Neural cell (in vitro differentiated cells): ENCODE measurements at regions not wholly inside any gene's neighbourhood (a gene's known extent, or its start where the extent isn't known, plus 50 kb on each side); places are given as distances from the start of the nearest gene placed in this dataset.

Experiments used
- H2AFZ ChIP-seq: fragments of 200-600, 300-800 bp; sonication (generic), shearing (Covaris generic); 2 replicates; pipeline ENCODE4 v1.6.0; 2014; ENCODE audit warnings: low read depth, mild to moderate bottlenecking, antibody characterized with exemption, low read length, moderate library complexity
- H3F3A ChIP-seq: fragments of 200-600 bp; shearing (Covaris generic); 2 replicates; pipeline ENCODE4 v1.6.1; 2016; ENCODE audit warnings: mild to moderate bottlenecking, moderate library complexity, mixed read lengths, antibody characterized with exemption, low read length; ENCODE audit not compliant: insufficient read depth, poor library complexity, severe bottlenecking
- H3K27ac ChIP-seq: fragments of 200-600, 300-800 bp; sonication (generic), shearing (Covaris generic); 2 replicates; pipeline ENCODE4 v1.5.1; 2014; ENCODE audit warnings: mild to moderate bottlenecking, low read length, moderate library complexity
- H3K27me3 ChIP-seq: fragments of 300-800, 200-600 bp; sonication (generic), shearing (Covaris generic); 2 replicates; pipeline ENCODE4 v1.6.0; 2014; ENCODE audit warnings: mild to moderate bottlenecking, low read depth, low read length, moderate library complexity; ENCODE audit not compliant: insufficient read depth
- H3K36me3 ChIP-seq: fragments of 300-800, 200-600 bp; sonication (generic), shearing (Covaris generic); 2 replicates; pipeline ENCODE4 v1.5.1; 2014; ENCODE audit warnings: mild to moderate bottlenecking, antibody characterized with exemption, low read length, moderate library complexity; ENCODE audit not compliant: insufficient read depth
- H3K4me2 ChIP-seq: fragments of 300-800, 200-600 bp; sonication (generic), shearing (Covaris generic); 2 replicates; pipeline ENCODE4 v1.6.0; 2014; ENCODE audit warnings: mild to moderate bottlenecking, low read length
- H3K4me3 ChIP-seq: fragments of 300-800, 200-600 bp; sonication (generic), shearing (Covaris generic); 2 replicates; pipeline ENCODE4 v1.5.1; 2014; ENCODE audit warnings: mild to moderate bottlenecking, low read length, moderate library complexity
- H3K79me2 ChIP-seq: fragments of 200-600 bp; shearing (Covaris generic); replicated peaks from 2 replicates; pipeline ENCODE4 v1.6.0; 2014; ENCODE audit warnings: mild to moderate bottlenecking, low read length, moderate library complexity; ENCODE audit not compliant: insufficient read depth
- H3K9ac ChIP-seq: fragments of 300-800, 200-600 bp; sonication (generic), shearing (Covaris generic); 2 replicates; pipeline ENCODE4 v1.6.1; 2016; ENCODE audit warnings: mild to moderate bottlenecking, low read length, mixed read lengths
- H3K9me2 ChIP-seq: fragments of 200-600 bp; shearing (Covaris generic); 2 replicates; pipeline ENCODE4 v1.6.1; 2016; ENCODE audit warnings: mild to moderate bottlenecking, low read length, mixed read lengths; ENCODE audit not compliant: insufficient read depth
- H3K9me3 ChIP-seq: fragments of 200-600, 300-800 bp; sonication (generic), shearing (Covaris generic); 2 replicates; pipeline ENCODE4 v1.6.1; 2016; ENCODE audit warnings: mild to moderate bottlenecking, mixed run types, low read length, moderate library complexity, mixed read lengths
- H4K20me1 ChIP-seq: fragments of 200-600 bp; shearing (Covaris generic); 2 replicates; pipeline ENCODE4 v1.6.1; 2016; ENCODE audit warnings: mild to moderate bottlenecking, mixed run types; ENCODE audit not compliant: insufficient read depth
- EP300 ChIP-seq: fragments of 450-650 bp; conservative IDR thresholded peaks from 2 replicates; pipeline ENCODE4 v1.6.1; 2014; ENCODE audit warnings: antibody characterized with exemption, mild to moderate bottlenecking, moderate library complexity; ENCODE audit not compliant: poor library complexity, severe bottlenecking
- EZH2 ChIP-seq: fragments of 200-600, 300-800 bp; shearing (Covaris generic), sonication (generic); IDR thresholded peaks from 2 replicates; pipeline ENCODE4 v1.6.1; 2014; ENCODE audit warnings: antibody characterized with exemption, low read length, borderline replicate concordance, mild to moderate bottlenecking; ENCODE audit not compliant: insufficient read depth, poor library complexity, severe bottlenecking
- MXI1 ChIP-seq: fragments of 450-650 bp; conservative IDR thresholded peaks from 2 replicates; pipeline ENCODE4 v1.6.1; 2014; ENCODE audit warnings: antibody characterized with exemption, mild to moderate bottlenecking; ENCODE audit not compliant: poor library complexity, severe bottlenecking
- POLR2AphosphoS5 ChIP-seq: IDR thresholded peaks from 2 replicates; pipeline ENCODE4 v1.6.1; 2012
- RAD21 ChIP-seq: fragments of 450-650 bp; conservative IDR thresholded peaks from 2 replicates; pipeline ENCODE4 v1.6.1; 2014; ENCODE audit warnings: antibody characterized with exemption, mild to moderate bottlenecking, moderate library complexity
- SMC3 ChIP-seq: fragments of 450-650 bp; conservative IDR thresholded peaks from 2 replicates; pipeline ENCODE4 v1.6.1; 2014; ENCODE audit warnings: antibody characterized with exemption, mild to moderate bottlenecking, moderate library complexity; ENCODE audit not compliant: poor library complexity
- TAF1 ChIP-seq: IDR thresholded peaks from 2 replicates; pipeline ENCODE4 v1.6.1; 2012; ENCODE audit warnings: low read depth
- TF ChIP-seq, protein P1 (sequence below): fragments of 450-650 bp; IDR thresholded peaks from 2 replicates; pipeline ENCODE4 v1.5.1; 2014; ENCODE audit warnings: antibody characterized with exemption, mild to moderate bottlenecking, moderate library complexity; ENCODE audit not compliant: poor library complexity, severe bottlenecking
- TF ChIP-seq, protein P2 (sequence below): IDR thresholded peaks from 2 replicates; pipeline ENCODE4 v1.6.1; 2012; ENCODE audit warnings: borderline replicate concordance

DNA sequence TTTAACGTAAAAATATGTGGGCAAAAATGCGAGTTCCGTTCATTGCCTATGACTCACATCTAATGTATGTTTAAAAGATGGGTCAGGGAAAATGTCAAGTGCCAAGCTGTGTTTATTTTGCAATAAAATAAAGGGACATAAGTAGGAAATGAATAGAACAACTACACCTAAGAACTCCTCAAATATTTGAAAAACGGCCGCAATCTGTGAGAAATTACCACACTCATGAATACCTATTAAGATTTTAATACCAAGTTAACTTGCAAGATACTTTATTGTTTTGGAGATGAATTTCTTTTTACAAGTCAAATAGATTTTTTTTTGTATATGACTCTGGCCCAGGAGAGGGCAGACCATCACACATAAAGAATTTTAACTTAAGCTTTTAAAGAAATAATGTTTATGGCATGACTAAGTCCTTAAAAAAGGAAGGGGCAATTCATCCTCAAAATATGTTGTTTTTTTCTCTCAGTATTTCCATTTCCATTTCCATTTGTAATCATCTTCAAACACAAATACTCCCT lies 152.7 kb downstream of the SUCNR1 start:
- Histone ChIP-seq H3K27me3 (no peaks in the 10 kb centered on the region), H2AFZ (no peak overlapping the region), H3K79me2 (no peaks in the 10 kb centered on the region), H3K27ac (no peak overlapping the region), H3K9me2 (no peaks in the 10 kb centered on the region), H3K9ac (no peak overlapping the region), H3K4me3 (no peak overlapping the region), H3K36me3 (no peaks in the 10 kb centered on the region), H3K9me3 (no peaks in the 10 kb centered on the region), H4K20me1 (no peaks in the 10 kb centered on the region), H3K4me2 (no peak overlapping the region), H3F3A (no peaks in the 10 kb centered on the region)
- TF ChIP-seq EZH2 (no peak), RAD21 (peak; percentile 54), SMC3 (peak; percentile 53)

DNA sequence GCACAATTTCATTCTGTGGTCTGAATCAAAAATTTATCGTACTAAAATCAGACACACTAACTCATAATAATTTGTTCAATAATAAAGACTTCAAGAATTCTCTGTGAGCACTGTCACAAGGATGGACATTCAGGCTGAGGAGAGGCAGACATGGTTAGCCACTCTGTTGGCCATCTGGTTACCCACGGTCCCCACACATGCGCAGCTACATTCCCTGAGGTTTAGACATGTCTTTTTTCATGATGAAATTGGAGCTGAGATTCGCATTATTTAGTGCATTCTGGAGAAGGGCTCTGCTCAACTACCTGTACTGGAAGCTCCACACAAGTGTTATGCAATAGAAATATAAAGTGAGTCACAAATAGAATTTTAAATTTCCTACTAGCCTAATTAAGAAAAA lies 156.9 kb downstream of the SUCNR1 start:
- no peaks in the 10 kb centered on the region for H3K27me3 ChIP-seq
- no peak overlapping the region for H2AFZ ChIP-seq
- no peak for TF ChIP-seq SMC3
- TF ChIP-seq EZH2: no peak
- no peak for TF ChIP-seq MXI1
- TF ChIP-seq, protein P1, sequence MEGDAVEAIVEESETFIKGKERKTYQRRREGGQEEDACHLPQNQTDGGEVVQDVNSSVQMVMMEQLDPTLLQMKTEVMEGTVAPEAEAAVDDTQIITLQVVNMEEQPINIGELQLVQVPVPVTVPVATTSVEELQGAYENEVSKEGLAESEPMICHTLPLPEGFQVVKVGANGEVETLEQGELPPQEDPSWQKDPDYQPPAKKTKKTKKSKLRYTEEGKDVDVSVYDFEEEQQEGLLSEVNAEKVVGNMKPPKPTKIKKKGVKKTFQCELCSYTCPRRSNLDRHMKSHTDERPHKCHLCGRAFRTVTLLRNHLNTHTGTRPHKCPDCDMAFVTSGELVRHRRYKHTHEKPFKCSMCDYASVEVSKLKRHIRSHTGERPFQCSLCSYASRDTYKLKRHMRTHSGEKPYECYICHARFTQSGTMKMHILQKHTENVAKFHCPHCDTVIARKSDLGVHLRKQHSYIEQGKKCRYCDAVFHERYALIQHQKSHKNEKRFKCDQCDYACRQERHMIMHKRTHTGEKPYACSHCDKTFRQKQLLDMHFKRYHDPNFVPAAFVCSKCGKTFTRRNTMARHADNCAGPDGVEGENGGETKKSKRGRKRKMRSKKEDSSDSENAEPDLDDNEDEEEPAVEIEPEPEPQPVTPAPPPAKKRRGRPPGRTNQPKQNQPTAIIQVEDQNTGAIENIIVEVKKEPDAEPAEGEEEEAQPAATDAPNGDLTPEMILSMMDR: no peak
- TF ChIP-seq EP300: no peak
- TF ChIP-seq, protein P2, sequence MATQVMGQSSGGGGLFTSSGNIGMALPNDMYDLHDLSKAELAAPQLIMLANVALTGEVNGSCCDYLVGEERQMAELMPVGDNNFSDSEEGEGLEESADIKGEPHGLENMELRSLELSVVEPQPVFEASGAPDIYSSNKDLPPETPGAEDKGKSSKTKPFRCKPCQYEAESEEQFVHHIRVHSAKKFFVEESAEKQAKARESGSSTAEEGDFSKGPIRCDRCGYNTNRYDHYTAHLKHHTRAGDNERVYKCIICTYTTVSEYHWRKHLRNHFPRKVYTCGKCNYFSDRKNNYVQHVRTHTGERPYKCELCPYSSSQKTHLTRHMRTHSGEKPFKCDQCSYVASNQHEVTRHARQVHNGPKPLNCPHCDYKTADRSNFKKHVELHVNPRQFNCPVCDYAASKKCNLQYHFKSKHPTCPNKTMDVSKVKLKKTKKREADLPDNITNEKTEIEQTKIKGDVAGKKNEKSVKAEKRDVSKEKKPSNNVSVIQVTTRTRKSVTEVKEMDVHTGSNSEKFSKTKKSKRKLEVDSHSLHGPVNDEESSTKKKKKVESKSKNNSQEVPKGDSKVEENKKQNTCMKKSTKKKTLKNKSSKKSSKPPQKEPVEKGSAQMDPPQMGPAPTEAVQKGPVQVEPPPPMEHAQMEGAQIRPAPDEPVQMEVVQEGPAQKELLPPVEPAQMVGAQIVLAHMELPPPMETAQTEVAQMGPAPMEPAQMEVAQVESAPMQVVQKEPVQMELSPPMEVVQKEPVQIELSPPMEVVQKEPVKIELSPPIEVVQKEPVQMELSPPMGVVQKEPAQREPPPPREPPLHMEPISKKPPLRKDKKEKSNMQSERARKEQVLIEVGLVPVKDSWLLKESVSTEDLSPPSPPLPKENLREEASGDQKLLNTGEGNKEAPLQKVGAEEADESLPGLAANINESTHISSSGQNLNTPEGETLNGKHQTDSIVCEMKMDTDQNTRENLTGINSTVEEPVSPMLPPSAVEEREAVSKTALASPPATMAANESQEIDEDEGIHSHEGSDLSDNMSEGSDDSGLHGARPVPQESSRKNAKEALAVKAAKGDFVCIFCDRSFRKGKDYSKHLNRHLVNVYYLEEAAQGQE: no peak
- TF ChIP-seq RAD21: no peak
- TF ChIP-seq TAF1: no peak
- TF ChIP-seq POLR2AphosphoS5: no peak
- no peaks in the 10 kb centered on the region for H3F3A ChIP-seq
- H3K36me3 ChIP-seq: no peaks in the 10 kb centered on the region
- no peaks in the 10 kb centered on the region for H3K9me2 ChIP-seq
- no peaks in the 10 kb centered on the region for H3K79me2 ChIP-seq
- H3K27ac ChIP-seq: no peak overlapping the region
- no peaks in the 10 kb centered on the region for H4K20me1 ChIP-seq
- H3K4me2 ChIP-seq: no peak overlapping the region
- no peak overlapping the region for H3K4me3 ChIP-seq
- no peaks in the 10 kb centered on the region for H3K9me3 ChIP-seq
- H3K9ac ChIP-seq: no peak overlapping the region

DNA sequence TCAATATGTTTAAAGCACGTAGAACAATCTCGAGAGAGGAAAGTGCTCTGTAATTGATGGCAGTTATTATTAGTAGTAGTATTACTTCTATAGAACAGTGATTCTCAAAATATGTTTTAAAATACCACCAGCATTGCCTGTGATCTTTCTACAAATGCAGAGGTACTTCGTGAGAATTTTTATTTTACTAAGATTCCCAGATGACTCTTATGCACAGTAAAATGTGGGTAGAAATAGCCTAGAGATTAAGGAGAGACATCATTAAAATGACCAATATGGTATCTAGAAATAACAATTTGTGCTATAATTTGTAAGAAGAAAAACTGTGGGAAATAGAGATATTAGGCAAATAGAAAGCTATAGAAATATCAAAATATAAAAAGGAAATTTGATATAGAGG lies 157.9 kb downstream of the SUCNR1 start:
- Histone ChIP-seq H4K20me1 (no peaks in the 10 kb centered on the region), H3K4me3 (no peak overlapping the region), H3K9ac (no peak overlapping the region), H3K9me2 (no peaks in the 10 kb centered on the region), H3K4me2 (no peak overlapping the region), H3F3A (no peaks in the 10 kb centered on the region), H3K9me3 (no peaks in the 10 kb centered on the region), H3K27ac (no peak overlapping the region), H3K27me3 (no peaks in the 10 kb centered on the region), H2AFZ (no peak overlapping the region), H3K36me3 (no peaks in the 10 kb centered on the region), H3K79me2 (no peaks in the 10 kb centered on the region)
- TF ChIP-seq, protein P1: no peak
- TF ChIP-seq SMC3: no peak
- TF ChIP-seq, protein P2: no peak
- no peak for TF ChIP-seq EP300
- TF ChIP-seq POLR2AphosphoS5: no peak
- no peak for TF ChIP-seq RAD21
- no peak for TF ChIP-seq MXI1
- TF ChIP-seq TAF1: no peak
- TF ChIP-seq EZH2: no peak
